ENCODE measurements at regions not wholly inside any gene's neighbourhood (a gene's known extent, or its start where the extent isn't known, plus 50 kb on each side); places are given as distances from the start of the nearest gene placed in this dataset.

DNA sequence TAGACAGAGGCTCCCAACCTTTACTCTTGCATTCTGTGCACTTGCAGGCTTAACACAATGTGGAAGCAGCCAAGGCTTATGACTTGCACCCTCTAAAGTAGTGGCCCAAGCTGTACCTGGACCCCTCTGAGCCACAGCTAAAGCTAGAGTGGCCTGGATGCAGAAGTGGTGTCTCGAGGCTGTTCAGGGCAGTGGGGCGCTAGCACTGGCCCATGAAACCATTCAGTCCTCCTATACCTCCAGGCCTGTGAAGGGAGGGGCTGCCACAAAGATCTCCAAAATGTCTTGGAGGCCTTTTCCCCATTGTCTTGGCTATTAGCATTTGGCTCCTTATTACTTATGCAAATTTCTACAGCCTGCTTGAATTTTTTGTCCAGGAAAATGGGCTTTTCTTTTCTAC is 207.7 kb downstream of the OSR1 start:
- TF ChIP-seq, protein P1, sequence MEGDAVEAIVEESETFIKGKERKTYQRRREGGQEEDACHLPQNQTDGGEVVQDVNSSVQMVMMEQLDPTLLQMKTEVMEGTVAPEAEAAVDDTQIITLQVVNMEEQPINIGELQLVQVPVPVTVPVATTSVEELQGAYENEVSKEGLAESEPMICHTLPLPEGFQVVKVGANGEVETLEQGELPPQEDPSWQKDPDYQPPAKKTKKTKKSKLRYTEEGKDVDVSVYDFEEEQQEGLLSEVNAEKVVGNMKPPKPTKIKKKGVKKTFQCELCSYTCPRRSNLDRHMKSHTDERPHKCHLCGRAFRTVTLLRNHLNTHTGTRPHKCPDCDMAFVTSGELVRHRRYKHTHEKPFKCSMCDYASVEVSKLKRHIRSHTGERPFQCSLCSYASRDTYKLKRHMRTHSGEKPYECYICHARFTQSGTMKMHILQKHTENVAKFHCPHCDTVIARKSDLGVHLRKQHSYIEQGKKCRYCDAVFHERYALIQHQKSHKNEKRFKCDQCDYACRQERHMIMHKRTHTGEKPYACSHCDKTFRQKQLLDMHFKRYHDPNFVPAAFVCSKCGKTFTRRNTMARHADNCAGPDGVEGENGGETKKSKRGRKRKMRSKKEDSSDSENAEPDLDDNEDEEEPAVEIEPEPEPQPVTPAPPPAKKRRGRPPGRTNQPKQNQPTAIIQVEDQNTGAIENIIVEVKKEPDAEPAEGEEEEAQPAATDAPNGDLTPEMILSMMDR (IDR thresholded peaks at IDR 0.05; ENCODE audit: low read depth, low read length, poor library complexity, severe bottlenecking): no peak
- no peak for TF ChIP-seq EZH2phosphoT487 (IDR thresholded peaks at IDR 0.05; ENCODE audit: borderline replicate concordance, low read length)

Measured in DOHH2 (cell line).